ENCODE measurements at regions not wholly inside any gene's neighbourhood (a gene's known extent, or its start where the extent isn't known, plus 50 kb on each side); places are given as distances from the start of the nearest gene placed in this dataset.

- no peak for TF ChIP-seq CTCF (IDR thresholded peaks at IDR 0.05)
- no peak for TF ChIP-seq POLR2A (IDR thresholded peaks at IDR 0.05)
Measured at GRCh38 chr9:36762958-36763357, 190.3 kb downstream of the MELK start.

Data from prostate gland (tissue), 2 donors.